Pancreas (tissue), 10 donors: ENCODE measurements at regions not wholly inside any gene's neighbourhood (a gene's known extent, or its start where the extent isn't known, plus 50 kb on each side); places are given as distances from the start of the nearest gene placed in this dataset.

Experiments
- ATAC-seq, 4 donors: fragments of 200-7000 bp; cut with Tn5 transposase; one replicate each; pipeline versions ENCODE4 v1.8.0 to v1.9.1; 2020; ENCODE audit warnings: mild to moderate bottlenecking in 4 of 4, moderate library complexity in 4 of 4
- DNase-seq, 6 donors: peaks; one replicate each; pipeline ENCODE4 v3.0.0-alpha.2; 2020
- FAIRE-seq: peaks from 2 replicates; lab custom pipeline; 2012; peaks lifted over from hg19 to GRCh38; lab: Jason Lieb, UNC
- H3K27ac ChIP-seq, 4 donors: fragments of 200-600 bp; sonication (generic); 1 replicate in 3 of 4; 2 replicates in 1 of 4; pipeline versions ENCODE4 v1.5.0 to v1.8.0; 2020
- H3K27me3 ChIP-seq, 4 donors: fragments of 200-600 bp; one replicate each; pipeline ENCODE4 v1.8.0; 2021
- H3K36me3 ChIP-seq, 3 donors: fragments of 200-600 bp; sonication (generic) in 1 of 3; one replicate each; pipeline versions ENCODE4 v1.5.0 to v1.8.0; 2020 to 2021
- H3K4me1 ChIP-seq, 3 donors: fragments of 200-600 bp; one replicate each; pipeline ENCODE4 v1.8.0; 2021
- H3K4me3 ChIP-seq, 4 donors: fragments of 200-600 bp; sonication (generic) in 2 of 4; one replicate each; pipeline versions ENCODE4 v1.5.0 to v1.8.0; 2020 to 2021
- H3K9me3 ChIP-seq, 4 donors: fragments of 200-600 bp; one replicate each; pipeline ENCODE4 v1.8.0; 2021
- CTCF ChIP-seq, 4 donors: fragments of 200-600 bp; sonication (generic) in 3 of 4; IDR thresholded peaks; one replicate each; pipeline versions ENCODE4 v1.5.0 to v1.8.0; 2021; ENCODE audit warnings: antibody characterized with exemption in 4 of 4
- WGBS, 2 donors: extraction: QIAGEN DNeasy Blood & Tissue Kit; methylation state at CpG; one replicate each; pipeline ENCODE4 v1.1.7; 2013; 5-methylcytosine and 5-hydroxymethylcytosine counted together
- intact Hi-C, 3 donors: fragments of 100-400 bp; cut with DNase I; formaldehyde crosslinking; loops; one replicate each; pipeline versions ENCODE4 v1.11.1 to v1.14.2; 2022
- donor health status: healthy with polysubstance abuse.
- donor health status: DM: no; HTN: no; CAD: no; lungs with moderate emphysema.
- donor health status: DM: no; HTN: no; CAD: no.
- donor health status: control.
- donor health status: control.
- donor health status: Bipolar disorder and iron deficiency.
- donor health status: DM: yes; HTN: yes; CAD: no.
- donor health status: DM: no; HTN: no; CAD: no.
- donor health status: DM: no; HTN: no; CAD: no.
- donor health status: DM: yes; HTN: yes; CAD: no.

GRCh38 chr17:79299349-79299748 is 224.7 kb downstream of the ENGASE start:
- Histone ChIP-seq H3K4me1 (no peaks in the 10 kb centered on the region), H3K36me3 (no peaks in the 10 kb centered on the region), H3K4me3 (no peak overlapping the region), H3K9me3 (no peaks in the 10 kb centered on the region), H3K27me3 (no peaks in the 10 kb centered on the region), H3K27ac (no peak overlapping the region)
- intact Hi-C loops = no loop called here
- no peak for TF ChIP-seq CTCF (IDR thresholded peaks at IDR 0.05)
- no peak for DNase-seq
- WGBS, 2 donors = 68 to 69% methylated on average over 7 of the region's 7 CpGs
- no peak for ATAC-seq
- FAIRE-seq = no peak

- no peaks in the 10 kb centered on the region for H3K4me1 ChIP-seq
- no peak overlapping the region for H3K4me3 ChIP-seq
- 57 to 63% methylated on average over 12 of the region's 12 CpGs for WGBS, 2 donors
- FAIRE-seq (no peak), DNase-seq (no peak), ATAC-seq (peak in 1 of 4 donors; percentile 36)
- H3K9me3 ChIP-seq = no peaks in the 10 kb centered on the region
- no peak for TF ChIP-seq CTCF (IDR thresholded peaks at IDR 0.05)
- no peak overlapping the region for H3K27ac ChIP-seq
- H3K27me3 ChIP-seq = no peaks in the 10 kb centered on the region
- intact Hi-C loops = no loop called here
- H3K36me3 ChIP-seq = no peaks in the 10 kb centered on the region
Observed at GRCh38 chr17:79298799-79299198, 224.2 kb downstream of the ENGASE start.

- intact Hi-C loops = no loop called here
- no peaks in the 10 kb centered on the region for H3K9me3 ChIP-seq
- no peaks in the 10 kb centered on the region for H3K27me3 ChIP-seq
- no peaks in the 10 kb centered on the region for H3K4me1 ChIP-seq
- H3K27ac ChIP-seq = no peak overlapping the region
- TF ChIP-seq CTCF (IDR thresholded peaks at IDR 0.05) = no peak
- no peaks in the 10 kb centered on the region for H3K36me3 ChIP-seq
- 64 to 76% methylated on average over 7 of the region's 7 CpGs for WGBS, 2 donors
- FAIRE-seq (no peak), ATAC-seq (no peak), DNase-seq (no peak)
- no peak overlapping the region for H3K4me3 ChIP-seq
Observed at GRCh38 chr17:79296243-79296642, 221.6 kb downstream of the ENGASE start.

- no peaks in the 10 kb centered on the region for H3K36me3 ChIP-seq
- no peak overlapping the region for H3K27ac ChIP-seq
- no peak for FAIRE-seq
- WGBS, 2 donors = 54 to 60% methylated on average over 6 of the region's 6 CpGs
- peaks cover 0 to 4% (median 0%) of the 10 kb centered on the region in 4 donors for H3K27me3 ChIP-seq
- no peaks in the 10 kb centered on the region for H3K9me3 ChIP-seq
- no peaks in the 10 kb centered on the region for H3K4me1 ChIP-seq
- no peak for ATAC-seq
- intact Hi-C loops = no loop called here
- H3K4me3 ChIP-seq = no peak overlapping the region
- TF ChIP-seq CTCF (IDR thresholded peaks at IDR 0.05) = no peak
- DNase-seq = no peak
Observed at GRCh38 chr17:79295307-79295706, 220.7 kb downstream of the ENGASE start.

- no peak for TF ChIP-seq CTCF (IDR thresholded peaks at IDR 0.05)
- Histone ChIP-seq H3K9me3 (no peaks in the 10 kb centered on the region), H3K27ac (no peak overlapping the region), H3K4me3 (no peak overlapping the region), H3K36me3 (no peaks in the 10 kb centered on the region), H3K4me1 (no peaks in the 10 kb centered on the region), H3K27me3 (peaks cover 0 to 5% (median 0%) of the 10 kb centered on the region in 4 donors)
- peak; percentile 82 to 98 (median 86) for ATAC-seq
- WGBS, 2 donors = 20 to 25% methylated on average over 25 to 26 of the region's 26 CpGs
- peak; percentile 56 to 89 (median 74) for DNase-seq
- intact Hi-C loops = no loop called here
- no peak for FAIRE-seq
Observed at GRCh38 chr17:79294459-79295071, 219.9 kb downstream of the ENGASE start.
